Gastrocnemius medialis (tissue), 4 donors: ENCODE measurements at regions not wholly inside any gene's neighbourhood (a gene's known extent, or its start where the extent isn't known, plus 50 kb on each side); places are given as distances from the start of the nearest gene placed in this dataset.
"Not testable (repeated sequence)": the region's sequence is repeated elsewhere in the genome, so short reads cannot be mapped to it uniquely, and the experiment has no call there.

ENCODE experiments used
- POLR2A ChIP-seq, 2 donors: fragments of 450-650 bp; IDR thresholded peaks; one replicate each; pipeline ENCODE4 v1.6.1; 2017; ENCODE audit warnings: antibody characterized with exemption in 2 of 2, mild to moderate bottlenecking in 2 of 2, moderate library complexity in 2 of 2
- TF ChIP-seq, protein P1 (sequence below), 5 experiments: fragments of 450-650 bp in 3 of 5; fragments of 200-600 bp in 2 of 5; sonication (generic) in 2 of 5; IDR thresholded peaks in 4 of 5; conservative IDR thresholded peaks in 1 of 5; 1 replicate in 4 of 5; 2 replicates in 1 of 5; pipeline ENCODE4 v1.5.1; 2016 to 2019; ENCODE audit warnings: antibody characterized with exemption in 5 of 5, mild to moderate bottlenecking in 3 of 5, moderate library complexity in 3 of 5

DNA sequence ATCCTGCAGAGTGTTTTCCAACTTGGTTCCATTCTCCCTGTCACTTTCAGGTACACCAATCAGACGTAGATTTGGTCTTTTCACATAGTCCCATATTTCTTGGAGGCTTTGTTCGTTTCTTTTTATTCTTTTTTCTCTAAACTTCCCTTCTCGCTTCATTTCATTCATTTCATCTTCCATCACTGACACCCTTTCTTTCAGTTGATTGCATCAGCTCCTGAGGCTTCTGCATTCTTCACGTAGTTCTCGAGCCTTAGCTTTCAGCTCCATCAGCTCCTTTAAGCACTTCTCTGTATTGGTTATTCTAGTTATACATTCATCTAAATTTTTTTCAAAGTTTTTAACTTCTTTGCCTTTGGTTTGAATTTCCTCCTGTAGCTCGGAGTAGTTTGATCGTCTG, 140.1 kb downstream of the PLPPR4 start:
- TF ChIP-seq, protein P1, sequence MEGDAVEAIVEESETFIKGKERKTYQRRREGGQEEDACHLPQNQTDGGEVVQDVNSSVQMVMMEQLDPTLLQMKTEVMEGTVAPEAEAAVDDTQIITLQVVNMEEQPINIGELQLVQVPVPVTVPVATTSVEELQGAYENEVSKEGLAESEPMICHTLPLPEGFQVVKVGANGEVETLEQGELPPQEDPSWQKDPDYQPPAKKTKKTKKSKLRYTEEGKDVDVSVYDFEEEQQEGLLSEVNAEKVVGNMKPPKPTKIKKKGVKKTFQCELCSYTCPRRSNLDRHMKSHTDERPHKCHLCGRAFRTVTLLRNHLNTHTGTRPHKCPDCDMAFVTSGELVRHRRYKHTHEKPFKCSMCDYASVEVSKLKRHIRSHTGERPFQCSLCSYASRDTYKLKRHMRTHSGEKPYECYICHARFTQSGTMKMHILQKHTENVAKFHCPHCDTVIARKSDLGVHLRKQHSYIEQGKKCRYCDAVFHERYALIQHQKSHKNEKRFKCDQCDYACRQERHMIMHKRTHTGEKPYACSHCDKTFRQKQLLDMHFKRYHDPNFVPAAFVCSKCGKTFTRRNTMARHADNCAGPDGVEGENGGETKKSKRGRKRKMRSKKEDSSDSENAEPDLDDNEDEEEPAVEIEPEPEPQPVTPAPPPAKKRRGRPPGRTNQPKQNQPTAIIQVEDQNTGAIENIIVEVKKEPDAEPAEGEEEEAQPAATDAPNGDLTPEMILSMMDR (IDR thresholded peaks at IDR 0.05 in 4 of 5, conservative IDR thresholded peaks at IDR 0.05 in 1 of 5) = not testable (repeated sequence)
- TF ChIP-seq POLR2A (IDR thresholded peaks at IDR 0.05) = not testable (repeated sequence)
